Stimulated activated CD4-positive, alpha-beta T cell treated with anti-CD3 and anti-CD28 coated beads, Interleukin-4, amount 100 ng/mL, for 24 hours (primary cell): ENCODE measurements at regions not wholly inside any gene's neighbourhood (a gene's known extent, or its start where the extent isn't known, plus 50 kb on each side); places are given as distances from the start of the nearest gene placed in this dataset.

ENCODE experiments used
- DNase-seq: peaks from one replicate; pipeline ENCODE4 v3.0.0-alpha.2; 2020

DNA sequence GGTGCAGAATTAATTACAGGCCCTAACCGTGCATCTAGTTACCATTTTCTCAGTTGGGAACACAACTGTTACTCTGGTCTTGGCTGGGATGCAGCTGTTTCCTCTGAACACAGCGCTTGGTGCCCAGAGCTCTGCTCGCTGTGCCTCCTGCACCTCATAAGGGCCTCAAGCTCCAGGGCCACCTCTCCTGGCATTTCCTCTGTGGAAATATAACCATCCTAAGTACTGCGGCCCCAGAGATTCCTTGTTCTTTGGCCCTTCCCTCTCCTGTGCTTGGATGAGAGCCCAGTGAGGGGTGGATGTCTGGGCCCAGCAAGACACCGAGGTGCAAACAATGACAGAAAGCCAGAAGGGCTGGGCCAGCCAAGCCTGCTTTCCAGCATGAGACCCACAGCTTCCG lies 169.9 kb upstream of the CST7 start:
- DNase-seq, result no peak

DNA sequence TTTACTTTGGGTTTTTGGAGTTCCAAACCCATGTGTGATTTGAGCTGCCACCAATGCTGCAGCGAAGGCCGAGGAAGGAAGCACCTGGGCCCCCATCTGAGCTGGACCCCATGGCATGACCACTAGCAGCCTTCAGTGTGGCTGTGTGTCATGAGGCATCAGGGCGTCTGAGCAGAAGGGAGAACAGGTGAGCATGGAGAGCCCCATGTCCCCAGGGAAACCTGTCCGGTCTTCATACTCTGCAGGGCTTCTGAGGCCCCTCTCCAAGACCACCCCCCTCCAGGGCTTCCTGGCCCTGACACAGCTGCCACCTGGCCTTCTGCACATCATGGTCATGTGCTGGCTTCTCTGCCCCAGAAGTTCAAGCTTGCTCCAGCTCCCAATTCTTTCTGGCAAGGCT lies 169.1 kb upstream of the CST7 start:
- no peak for DNase-seq

DNA sequence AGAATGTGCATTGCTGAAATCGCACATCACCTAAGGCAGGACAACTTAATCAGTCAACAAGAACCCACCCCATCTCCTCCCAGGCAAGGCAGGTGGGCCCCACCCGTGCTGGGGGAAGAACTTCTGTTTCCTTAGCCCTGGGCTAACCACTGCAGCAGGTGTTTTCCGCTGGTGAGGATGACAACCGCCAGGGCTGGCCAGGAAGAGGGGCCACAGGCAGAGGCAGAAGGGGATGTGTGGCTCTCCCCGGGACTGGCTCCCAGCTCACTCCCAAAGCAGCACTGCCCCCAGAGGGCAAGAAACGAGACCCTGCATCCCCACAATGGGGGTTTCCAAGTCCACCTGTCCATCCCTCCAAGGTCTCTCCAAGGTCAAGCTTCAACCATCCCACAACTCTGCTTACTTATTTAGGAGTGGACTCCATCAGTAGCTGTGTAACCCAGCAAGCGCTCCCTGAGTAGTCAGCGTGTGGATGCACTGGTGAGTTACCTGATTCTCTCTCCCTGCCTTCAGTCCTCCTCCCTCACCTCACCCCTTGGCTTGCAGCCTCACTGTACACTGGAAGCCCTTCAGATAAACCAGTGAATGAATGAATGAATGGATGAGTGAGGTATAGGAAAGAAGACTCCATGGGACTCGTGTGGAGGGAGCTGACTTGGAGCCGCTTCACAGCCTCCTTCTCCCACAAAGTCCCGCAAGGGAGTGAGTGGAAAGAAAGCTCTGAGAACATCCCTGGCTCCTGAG lies 168.2 kb upstream of the CST7 start:
- no peak for DNase-seq

DNA sequence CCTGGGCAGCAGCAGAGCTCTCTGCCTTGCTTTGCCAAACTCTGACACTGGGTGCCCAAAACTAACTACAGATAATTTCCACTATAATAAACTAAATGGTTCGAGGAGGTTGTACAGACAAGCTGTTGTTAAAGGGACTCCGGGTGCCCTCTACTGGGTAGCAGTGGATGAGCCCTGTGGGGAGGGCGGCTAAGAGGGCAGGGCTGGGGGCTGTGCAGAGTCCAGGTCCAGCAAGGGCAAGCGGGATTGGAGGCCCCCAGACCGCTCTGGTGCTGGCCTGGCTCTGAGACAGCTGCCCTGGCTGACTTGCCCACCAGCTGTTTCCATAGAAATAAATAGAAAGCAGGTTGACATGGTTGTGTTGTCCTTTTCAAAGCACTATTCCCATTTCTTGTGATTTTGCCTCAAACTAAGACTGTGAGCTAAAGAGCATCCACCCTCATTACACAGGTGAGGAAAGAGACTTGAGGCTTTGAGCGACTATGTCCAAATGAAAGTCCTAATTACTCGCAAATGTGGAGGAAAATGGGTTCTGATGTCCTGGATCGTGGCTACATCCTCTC lies 167.6 kb upstream of the CST7 start:
- DNase-seq, result no peak

DNA sequence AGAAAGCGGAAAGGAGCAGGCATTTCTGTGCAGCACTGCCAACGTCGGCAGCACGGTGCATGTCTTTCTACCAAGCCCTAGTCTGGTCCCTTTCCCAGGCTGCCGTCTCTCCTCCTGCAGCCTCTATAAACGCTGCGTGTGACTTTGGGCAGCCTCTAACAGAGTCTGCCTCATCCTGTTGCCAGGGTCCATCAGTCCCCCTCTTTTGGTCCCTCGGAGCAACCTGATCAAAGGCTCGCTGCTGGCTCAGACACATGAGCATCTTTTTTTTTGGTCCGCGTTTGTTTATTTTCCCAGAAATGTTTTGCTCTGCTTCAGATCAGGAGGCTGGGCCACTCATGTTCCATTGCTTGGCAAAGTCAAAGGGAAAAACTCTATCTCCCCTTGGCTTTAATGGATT lies 166.8 kb upstream of the CST7 start:
- no peak for DNase-seq

DNA sequence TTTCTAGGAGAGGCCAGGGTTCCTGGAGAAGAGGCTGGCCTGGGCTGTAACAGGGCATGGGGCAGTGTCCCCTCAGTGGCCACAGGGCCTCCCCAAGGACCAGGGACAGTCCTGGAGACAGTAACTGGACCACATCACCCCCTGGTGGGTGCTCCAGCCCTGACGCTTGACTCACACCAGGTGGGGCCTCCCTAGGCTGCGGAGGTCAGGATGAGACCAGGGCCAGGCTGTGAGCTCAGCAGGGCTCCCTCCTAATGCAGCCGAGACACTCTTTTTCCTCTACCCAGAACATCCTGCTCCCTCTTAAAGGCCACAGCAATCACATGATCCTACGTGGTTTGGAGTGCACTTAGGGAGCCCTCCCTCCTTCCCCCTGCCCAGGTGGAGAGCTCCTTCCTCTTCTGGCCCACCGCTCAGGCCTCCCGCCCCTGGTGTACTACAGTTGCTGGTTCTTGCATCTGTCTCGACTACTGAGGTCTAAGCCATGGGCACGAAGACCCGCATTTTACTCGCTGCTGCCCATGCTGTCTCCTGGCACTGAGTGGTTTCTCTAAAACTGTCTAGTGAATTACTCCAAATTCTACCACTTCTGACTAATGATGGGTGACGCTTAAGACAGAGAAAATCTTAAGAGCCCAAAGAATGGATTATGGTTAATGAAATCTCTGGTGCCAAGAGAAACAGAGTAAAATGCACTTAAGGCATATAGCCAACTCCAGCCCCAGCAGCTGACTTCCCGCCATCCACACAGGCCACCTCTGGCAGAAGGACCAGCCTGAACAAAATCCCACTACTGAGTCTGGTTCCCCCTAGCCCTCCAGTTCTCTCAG lies 166.1 kb upstream of the CST7 start:
- DNase-seq, result no peak

DNA sequence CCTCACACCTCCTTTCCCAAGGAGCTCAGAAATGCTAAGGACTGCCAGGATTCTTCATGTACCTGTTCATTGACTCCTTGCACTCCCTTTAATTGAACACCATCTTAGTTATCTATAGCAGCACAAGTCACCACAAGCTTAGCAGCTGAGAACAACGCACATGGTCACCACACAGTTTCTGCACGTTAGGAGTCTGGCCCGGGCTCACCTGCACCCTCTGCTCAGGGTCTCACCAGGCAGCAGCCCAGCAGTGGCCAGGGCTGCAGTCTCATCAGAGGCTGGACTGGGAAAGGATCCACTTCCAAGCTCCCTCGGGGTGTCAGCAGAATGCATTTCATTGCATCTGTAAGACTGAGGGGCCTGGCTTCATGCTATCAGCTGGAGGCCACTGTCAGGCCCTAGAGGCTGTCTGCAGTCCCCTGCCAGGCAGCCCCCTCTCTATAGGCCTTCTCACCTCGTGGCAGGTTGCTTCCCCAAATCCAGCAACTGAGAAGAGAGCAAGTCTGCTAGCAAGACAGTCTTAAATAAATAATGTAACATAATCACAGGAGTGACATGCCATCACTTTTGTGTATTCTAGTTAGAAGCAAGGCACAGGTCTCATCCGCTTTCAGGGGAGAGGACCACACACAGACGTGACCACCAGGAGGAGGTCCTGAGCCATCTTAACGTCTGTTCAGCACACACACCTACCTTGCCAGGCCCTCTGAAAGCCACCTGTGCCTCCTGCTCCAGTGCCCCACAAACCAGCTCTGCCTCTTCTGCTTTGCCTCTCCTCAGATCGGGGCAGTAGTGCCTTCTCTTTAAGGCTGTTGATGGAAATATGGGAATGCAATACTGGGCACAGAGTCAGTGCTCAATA lies 165.2 kb upstream of the CST7 start:
- no peak for DNase-seq

DNA sequence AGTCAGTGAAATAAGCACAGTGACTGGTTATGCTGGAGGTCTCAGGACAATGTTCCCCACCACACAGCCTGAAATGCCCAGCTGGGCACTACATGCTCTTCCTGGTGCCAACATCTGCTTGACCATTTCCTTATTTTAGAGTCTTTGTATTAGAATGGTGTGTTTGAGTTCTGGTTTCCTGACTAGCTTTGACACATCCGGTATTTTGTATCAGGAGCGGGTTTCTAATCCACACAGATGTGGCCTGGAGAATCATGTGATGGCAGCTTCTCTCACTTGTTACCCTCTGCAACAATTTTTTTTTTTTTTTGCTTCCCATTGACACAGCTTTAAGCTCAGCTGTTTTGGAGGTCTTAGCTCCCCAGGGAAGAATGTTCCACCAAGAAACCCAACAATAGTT lies 164.5 kb upstream of the CST7 start:
- DNase-seq, result no peak

DNA sequence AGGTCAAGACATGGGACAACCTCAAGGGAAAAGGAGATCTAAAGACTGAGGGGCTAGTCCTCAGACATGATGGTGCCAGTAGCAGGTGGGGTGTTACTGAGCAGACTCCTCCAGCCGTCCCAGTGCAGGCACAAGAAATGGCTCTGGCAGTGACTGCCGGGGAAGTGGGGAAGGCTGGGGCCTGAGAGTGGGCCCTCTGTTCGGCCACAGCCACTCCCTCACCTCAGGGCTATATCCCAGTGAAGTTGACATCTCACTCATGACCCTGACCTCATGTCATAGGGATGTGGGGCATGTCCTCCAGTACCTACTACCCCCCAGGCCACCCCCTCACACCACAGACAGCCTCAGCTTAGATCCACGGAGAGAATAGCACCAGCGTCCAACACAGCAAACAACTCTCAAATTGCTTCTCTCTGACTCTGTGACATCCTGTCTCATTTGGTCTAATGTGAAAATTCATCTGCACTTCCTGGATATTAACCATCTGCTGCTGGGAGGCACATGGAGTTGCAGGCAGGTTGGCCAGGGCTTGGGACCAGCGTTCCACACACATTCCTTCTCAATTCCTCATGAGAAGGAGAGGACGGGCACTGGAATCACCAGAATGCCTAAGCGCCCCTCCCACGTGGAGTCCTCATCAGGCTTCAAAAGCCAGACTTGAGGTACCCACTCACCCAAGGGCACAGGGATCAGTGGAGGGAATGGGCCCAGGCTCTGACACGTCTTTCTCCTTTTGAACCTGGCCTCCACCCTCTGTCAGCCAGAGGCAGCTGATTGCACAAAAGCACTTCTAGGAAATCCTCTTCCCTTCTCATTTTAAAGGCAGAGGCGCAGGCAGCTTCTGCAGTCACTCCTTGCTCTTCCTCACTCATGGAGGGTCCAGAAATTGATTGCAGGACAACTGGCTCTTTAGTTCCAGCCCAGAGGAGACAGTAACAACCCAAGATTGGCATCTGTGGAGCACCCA lies 163.6 kb upstream of the CST7 start:
- no peak for DNase-seq

DNA sequence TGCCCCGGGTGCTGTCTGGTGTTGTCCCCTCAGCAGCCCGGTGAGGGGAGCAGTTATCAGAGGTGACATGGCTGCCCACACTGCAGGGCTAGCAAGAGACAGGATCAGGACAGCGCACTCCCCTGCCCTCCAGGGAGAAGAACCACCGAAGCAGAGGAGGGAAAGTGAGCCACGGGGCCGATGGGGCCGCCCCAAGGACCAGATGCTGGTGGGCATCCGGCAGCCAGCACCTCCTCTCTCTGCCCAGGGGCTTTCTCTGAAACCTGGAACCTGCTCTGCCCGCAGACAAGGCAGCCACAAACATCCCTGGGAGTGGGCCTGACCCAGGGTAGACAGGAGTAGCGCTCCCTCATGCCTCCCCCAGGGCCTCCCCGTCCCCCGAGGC lies 163.0 kb upstream of the CST7 start:
- no peak for DNase-seq

DNA sequence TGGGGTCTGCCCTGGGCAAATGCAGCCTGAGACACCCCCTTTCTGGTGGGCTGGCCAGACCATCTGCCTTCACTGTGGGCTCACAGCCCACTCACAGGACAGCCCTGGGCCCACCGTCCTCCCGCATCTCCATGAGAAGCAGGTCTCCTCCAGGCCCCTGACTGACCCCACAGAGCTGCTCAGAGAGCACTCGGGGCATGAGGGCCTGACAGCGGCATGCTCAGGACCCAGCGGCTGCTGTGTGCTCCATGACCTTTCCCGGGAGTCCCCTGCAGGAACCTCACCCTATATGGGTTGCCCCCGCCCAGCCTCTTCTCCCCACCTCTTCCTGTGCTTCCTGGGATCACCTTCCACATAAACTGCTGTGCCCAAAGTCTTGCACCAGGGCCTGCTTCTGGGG lies 162.4 kb upstream of the CST7 start:
- no peak for DNase-seq

DNA sequence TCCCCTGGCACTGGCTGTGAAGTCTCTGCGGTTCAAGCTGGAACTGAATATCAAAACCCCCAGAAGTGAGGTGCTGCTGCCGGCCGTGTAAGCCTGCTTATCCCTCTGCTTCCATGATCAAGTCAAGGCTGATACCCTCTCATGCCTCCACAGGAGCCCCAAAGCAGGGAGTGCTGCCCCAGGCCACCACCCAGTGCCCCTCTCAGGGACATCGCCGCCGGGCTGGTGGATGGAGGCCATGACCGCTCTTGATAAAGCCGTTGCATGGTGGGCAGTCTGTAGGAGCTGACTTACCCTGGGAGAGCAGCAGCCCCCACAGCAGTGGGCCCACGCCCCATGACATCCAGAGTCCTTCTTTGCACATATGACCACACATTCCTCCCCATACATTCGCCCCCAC lies 162.0 kb upstream of the CST7 start:
- DNase-seq, result no peak

DNA sequence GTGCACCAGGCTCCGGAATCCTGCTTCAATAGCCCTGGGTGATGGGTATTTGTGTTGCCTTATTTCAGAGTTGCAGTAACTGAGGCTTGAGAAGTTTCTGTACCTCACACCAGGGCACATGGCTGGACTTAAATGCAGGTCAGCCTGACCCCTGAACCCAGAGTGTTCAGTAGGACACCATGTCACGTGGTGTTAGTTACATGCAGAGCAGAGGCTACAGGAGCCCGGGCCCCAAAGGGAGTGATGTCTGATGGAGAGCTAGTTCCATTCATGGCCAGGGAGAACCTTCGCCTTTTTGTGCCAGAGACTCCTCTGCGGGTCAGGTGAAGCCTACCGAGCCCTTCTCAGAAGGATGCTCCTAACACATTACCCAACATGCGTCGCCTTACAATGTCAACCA lies 161.4 kb upstream of the CST7 start:
- no peak for DNase-seq

DNA sequence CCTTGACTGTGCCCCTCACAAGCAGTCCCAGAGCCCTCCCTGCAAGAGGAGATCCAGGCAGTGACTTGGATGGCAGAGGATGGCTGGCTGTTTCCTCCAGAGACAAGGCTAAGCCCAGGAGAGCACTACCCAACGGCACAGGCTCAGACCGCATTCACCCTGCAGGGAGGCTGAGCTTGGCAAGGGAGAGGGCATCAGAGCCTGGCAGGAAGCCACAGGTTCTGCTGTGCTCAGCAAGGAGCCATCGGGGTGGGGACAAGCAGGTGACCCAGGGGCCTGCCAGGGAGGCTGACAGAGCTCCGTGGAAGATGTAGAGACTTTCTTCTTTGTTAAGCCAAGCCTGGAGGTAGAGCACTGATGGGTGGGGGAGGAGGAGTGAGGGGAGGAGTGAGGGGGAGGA lies 159.2 kb upstream of the CST7 start:
- no peak for DNase-seq

DNA sequence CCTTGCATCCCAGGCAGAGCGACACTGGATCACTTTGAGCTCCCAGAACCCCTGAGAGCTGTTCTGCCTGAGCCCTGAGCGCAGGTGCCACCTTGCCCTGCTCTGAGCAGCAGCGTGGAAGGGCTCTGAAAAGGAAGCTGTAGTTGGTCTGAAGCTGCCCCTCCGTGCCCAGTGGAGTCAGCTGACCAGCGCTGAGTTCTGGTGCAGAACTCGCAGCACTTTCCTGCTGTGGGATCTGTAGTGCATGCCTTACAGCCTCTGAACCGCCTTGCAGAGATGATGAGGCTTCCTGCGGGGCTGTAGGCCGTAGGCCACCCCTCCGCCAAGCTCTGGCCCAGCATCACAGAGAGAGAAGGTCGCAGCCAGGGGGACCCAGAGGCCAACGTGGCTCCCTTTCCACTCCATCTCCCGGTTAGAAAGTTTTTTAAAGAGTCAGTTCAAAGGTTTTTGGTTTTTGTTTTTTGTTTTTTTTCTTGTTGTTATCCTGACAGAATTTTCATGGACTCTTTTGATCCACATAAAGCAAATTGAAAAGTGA lies 158.3 kb upstream of the CST7 start:
- no peak for DNase-seq

DNA sequence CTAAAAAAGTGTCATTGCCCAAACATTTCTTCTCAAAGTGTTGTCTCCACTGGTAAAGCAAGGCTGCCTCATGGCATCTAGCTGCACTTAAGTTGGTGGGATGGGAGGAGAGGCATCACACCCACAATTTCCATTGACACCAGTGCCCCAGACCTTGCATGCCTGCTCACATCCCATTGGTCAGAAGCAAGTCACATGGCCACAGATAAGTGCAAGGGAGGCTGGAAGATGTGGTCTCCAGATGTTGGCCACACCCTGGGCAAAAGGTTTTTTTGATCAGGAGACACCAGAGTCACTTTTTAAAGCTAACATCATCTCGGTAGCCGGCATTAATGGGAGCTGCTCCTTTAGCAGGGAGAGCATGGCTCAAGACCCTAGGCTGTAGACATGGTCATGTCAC lies 157.1 kb upstream of the CST7 start:
- DNase-seq, result no peak

DNA sequence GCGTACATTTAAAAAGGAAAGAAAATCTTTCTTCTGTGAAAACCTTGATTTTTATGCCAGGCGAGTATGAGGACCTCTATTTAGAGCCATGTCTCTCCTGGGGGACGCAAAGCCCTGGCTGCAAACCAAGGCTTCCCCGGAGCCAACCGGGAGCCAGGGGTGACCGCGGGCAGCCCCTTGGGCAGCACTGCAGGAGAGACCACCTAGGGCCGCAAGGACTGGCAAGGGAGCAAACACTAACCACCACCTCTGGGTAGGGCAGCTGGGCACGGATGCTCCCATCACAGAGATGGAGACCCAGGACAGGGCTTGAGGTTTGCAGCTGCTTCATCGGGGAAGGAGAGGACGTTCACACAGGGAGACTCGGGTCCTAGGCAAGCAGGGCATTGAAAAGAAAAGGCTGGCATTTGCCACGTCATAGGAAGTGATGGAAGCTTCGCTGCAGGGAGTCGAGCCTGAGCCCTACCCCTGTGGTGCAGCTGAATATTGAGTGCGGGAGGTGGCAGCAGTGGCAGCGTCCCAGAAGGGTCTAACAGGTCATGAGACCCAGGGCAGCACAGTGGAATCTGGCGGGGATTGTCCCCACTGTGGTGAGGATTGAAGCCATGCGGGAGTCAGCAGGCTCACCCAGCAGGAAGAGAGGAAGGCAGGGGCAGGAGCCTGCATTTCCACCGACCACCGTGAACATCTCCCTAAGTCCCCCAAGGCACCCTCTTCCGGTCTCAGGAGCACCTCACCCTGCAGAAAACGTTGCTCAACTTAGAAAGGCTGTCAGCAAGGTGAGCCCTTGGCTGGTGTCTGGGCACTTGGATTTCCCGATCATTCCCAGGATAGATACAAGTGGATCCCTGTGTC lies 156.2 kb upstream of the CST7 start:
- DNase-seq, result no peak

DNA sequence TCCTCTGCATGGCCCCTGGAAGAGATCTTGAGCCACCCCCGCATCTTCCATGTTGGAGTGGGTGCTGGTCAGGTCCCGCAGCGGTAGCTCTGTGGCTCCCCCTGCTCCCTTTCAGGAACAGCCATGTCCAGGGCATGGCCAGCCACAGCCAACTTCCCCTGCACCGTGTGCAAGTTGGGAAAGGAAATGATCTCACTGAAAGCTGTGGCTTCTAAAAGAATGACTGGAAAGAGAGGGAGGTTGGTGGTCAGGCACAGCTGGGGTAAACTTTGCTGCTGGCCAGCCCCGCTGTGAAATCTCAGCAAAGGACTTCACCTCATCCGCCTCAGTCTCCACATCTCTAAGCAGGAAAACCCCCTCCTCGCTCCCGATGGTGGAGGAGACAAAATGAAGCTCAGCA lies 153.6 kb upstream of the CST7 start:
- DNase-seq, result no peak

DNA sequence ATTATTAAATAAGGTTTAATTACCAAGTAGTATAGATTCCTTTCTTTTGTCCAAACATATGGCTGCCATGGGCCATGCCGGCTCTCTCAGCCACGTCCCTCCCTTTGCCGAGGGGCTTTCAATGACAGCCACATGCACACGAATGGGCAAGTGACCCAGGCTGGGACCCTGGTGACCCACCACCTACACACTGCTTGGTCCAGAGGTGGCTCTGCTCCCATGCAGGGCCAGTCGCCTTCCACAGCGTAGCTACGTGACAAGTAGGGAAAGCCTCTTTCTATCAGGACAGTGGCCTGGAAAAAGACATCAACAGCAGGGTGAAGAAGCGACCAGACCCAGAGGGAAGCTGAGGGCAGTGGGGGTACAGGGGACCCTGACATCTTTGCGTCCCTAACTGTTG lies 152.8 kb upstream of the CST7 start:
- no peak for DNase-seq

DNA sequence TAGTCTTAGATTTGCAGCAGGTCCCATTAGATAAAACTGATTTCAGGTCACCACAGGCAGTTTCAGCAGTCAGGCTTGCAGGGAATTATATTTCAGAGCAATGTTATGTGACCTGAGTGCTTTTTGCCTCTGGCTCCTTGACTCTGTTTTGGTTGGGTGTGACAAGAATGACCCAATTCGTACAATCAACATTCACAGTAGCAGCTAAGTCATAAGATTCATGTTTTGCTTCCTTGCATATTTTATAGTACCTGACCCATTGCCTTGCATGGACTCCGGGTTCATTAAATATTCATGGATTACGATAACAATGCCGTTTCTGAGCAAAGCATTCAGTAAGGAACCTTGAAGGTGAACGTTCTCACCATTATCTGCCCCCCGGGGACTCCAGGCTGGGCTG lies 152.0 kb upstream of the CST7 start:
- no peak for DNase-seq
